ENCODE measurements at regions not wholly inside any gene's neighbourhood (a gene's known extent, or its start where the extent isn't known, plus 50 kb on each side); places are given as distances from the start of the nearest gene placed in this dataset.
"Not testable (repeated sequence)": the region's sequence is repeated elsewhere in the genome, so short reads cannot be mapped to it uniquely, and the experiment has no call there.

DNA sequence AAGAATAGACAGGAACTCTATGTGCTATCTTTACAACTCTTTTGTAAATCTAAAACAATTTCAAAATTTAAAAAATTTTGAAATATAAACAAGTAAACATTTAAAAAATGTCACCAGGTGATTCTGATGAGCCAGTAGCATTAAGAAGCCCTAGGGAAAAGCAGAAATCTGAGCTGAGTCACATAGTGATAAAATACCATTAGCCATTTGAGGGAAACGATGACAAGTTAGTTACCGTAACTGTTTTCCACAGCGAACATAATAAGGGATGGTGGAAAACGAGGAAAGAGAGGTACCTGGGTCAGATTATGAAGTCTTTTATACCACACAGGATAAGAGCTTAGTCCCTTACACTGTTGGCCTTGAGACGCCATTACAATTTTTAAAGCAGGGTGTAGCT is 55.5 kb downstream of the PRR15 start:
- no peak for DNase-seq

- no peak for DNase-seq
Observed at GRCh38 chr7:29619848-29620555, 56.4 kb downstream of the PRR15 start.

- no peak for DNase-seq
Observed at GRCh38 chr7:29620556-29620930, 56.9 kb downstream of the PRR15 start.

DNA sequence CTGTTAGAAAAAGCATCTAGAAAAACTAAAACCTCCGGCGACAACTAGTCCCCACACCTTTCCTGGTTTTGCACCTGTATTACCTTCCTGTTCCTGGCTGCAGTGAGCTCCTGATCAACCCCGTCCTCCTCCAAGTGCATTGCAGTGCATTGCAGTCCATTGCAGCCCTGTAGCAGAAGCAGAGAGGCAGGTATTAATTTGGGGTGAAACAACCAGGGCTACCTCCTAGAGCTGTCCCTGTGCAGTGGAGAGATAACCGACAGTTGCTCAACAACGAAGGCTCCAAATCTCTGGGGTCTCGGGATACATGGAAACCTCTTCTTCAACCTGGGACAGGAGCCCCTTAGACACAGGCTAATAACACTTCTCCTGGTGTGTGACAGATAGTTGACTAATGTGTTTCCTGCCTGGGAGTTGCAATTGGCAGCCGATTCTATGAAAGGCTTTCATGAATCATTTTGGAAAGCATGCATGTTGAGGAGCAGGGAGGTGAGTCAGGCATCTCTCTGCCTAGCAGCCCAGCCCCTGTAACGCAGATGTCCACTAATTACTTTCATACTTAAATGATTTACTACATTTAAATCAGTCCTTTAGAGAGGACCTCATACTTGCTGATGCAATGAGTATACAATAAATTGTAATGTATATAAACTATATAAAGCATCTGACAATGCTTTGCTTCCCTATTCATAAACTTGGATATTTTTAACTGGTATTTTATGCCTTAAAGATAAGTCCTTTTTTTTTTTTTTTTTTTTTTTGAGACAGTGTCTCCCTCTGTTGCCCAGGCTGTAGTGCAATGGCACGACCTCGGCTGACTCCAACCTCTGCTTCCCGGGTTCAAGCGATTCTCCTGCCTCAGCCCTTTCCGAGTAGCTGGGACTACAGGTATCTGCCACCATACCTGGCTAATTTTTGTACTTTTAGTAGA is 59.0 kb downstream of the PRR15 start:
- DNase-seq = peak; percentile 79

DNA sequence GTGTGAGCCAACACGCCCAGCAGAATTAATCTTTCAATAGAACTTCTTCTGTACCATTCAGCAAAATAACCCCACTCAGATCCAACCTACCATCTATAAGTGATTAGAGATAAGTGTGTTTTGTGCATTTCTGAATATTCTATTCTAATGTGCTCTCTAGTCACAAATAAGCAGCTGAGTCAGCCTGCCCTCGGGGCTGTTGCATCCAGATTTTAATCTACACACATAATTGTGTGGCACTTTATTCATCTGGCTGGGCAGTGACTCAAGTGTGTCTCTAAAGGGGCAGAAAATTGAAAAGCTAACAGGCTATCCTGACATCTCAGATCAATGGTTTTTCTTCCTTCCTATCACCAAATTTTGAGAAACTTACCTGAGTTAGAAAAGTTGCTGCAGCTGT is 60.3 kb downstream of the PRR15 start:
- no peak for DNase-seq

GRCh38 chr7:29626730-29627129 is 63.1 kb downstream of the PRR15 start:
- DNase-seq = no peak

DNA sequence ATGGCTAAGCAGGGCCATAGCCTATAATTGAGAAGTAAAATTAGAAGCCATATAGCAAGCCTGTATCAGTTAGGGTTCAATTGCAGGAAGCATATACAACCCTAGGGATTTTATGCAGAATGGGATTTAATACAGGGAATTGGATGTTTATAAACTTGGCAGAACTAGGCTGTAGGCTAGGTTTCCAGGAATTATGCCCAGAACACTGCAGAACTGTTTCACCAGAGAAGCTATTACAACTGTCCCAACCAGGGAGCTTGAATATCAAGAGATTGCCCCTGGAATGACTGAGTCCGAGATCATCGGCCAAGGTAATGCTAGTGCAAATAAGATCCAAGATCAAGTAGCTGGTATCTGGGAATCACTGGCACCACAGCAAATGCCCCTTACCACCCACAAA is 64.0 kb downstream of the PRR15 start:
- no peak for DNase-seq

DNA sequence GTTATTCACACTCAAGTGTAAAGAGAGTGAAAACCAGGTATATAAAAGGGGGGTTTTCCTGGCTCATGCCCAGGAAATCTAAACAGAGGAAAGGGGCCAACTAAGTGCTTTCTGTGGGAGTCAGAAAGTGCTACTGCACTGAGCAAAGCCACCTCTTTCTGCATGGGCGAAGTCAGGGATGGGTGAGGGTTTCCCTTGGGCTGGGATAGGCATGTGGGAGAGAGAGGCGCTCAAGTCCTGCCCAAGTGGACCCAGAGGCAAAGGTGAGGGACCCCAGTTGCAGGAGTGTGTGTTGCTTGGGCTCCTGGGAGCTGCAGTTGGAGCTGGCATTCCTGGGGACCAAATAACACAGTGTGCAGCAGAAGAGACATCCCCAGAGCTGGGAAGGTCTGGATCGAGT is 65.9 kb downstream of the PRR15 start:
- DNase-seq = no peak

DNA sequence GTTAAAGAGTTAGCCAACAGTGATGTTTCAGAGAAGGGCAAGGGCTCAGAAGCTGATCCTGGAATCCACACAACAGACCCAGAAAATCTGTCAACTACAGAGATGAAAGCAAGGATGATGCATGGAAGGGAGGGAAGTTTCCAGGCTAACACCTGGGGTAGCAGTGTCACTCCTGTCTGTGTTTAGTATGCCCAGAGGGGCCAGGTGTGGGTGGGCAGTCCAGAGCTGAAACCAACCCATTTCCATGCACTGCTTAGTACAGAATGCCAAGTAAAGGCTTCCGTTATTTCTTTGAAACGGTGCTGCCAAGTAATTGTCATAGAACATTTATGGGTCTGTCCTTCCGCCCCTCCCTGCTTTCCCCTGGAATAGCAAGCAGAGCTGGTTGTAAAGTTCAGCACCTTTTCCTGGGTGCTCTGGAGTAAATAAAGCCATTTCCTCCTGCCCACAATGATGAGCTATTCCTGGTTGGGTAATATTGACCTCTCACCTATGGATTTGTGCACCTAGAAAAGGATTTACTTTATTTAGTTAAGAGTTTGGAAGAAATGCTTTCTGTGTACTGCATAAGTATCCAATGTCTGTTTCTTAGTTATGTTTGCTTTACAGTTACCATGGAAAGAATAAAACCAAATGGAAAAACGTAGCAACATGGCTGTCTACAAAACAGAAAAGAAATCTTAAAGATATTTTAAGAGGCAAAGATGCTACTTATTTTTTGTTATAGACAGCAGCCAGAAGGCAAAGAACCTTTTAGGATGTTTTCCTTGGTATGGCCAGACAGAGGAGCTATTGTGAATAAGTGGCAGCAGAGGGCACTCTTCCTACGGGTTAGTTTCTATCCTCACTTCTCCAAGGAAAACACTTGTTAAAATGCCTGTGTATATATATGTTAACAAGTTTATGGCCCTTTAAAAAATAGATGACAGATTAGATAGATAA is 71.7 kb downstream of the PRR15 start:
- not testable (repeated sequence) for DNase-seq

GRCh38 chr7:29636009-29636351 is 72.3 kb downstream of the PRR15 start:
- no peak for DNase-seq

- DNase-seq = no peak
Observed at GRCh38 chr7:29637374-29637773, 73.7 kb downstream of the PRR15 start.

DNA sequence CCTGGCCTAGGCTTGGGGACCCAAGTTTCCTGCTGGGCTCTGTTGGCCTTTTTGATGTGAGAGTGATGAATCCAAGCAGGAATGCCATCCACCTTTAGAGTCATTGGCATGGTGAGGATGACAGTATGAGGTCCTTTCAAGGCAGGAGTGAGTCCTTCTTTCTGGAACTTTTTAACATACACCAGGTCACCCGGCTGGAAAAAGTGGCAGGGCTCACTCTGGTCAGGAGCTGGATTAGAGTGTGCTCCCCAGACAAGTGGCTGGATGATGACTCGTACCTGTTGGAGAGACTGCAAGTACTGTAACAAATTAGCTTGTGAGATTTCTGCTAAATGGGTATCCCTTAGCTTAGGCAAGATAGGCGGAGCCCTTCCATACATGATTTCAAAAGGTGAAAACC is 75.2 kb downstream of the PRR15 start:
- peak; percentile 82 for DNase-seq

DNA sequence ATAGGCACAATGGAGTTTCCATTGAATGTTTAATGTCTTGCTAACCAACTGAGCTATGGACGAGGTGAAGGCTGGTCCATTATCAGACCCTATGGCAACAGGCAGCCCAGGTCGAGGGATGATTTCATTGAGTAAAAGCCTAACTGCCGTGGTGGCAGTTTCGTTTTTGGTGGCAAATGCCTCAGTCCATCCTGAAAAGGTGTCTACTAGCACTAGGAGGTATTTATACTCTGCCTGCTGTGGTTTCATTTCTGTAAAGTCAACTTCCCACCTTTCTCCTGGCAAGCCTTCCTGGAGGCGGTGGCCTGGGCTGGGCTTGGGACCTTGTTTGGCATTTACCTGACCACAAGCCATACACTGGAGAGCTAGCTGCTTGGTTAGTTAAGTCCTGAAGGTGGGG is 75.8 kb downstream of the PRR15 start:
- DNase-seq = no peak

DNA sequence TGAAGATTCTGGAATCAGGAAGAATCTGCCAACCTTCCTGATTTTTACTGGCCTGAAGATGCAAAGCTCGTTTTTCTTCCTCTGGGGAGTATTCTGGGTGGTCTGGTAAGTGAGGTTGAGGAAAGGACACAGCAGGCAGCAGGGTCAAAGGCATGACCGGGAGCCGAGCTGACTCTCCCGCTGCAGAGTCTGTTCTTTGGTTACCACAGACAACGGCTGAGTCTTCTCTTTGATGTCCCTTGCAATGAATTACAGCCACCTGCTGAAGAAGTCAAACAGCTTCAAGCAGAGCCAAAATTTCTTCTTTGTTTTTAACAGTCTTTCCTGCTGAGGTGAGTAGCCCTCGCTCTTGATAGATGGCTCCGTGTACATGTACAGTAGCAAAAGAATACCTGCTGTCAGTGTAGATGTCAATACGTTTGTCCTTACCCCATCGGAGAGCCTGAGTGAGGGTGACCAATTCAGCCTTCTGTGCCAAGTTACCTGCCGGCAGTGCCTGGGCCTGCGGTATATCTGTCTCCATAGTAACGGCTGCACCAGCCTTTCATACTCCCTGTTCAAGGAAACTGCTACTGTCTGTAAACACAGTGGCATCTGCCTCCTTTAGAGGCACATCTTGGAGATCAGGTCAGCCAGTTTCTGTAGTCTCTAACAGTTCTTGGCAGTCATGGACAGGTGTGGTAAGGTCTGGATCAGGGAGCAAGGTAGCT is 76.4 kb downstream of the PRR15 start:
- DNase-seq = no peak

- no peak for DNase-seq
Observed at GRCh38 chr7:29641651-29642050, 78.0 kb downstream of the PRR15 start.

DNA sequence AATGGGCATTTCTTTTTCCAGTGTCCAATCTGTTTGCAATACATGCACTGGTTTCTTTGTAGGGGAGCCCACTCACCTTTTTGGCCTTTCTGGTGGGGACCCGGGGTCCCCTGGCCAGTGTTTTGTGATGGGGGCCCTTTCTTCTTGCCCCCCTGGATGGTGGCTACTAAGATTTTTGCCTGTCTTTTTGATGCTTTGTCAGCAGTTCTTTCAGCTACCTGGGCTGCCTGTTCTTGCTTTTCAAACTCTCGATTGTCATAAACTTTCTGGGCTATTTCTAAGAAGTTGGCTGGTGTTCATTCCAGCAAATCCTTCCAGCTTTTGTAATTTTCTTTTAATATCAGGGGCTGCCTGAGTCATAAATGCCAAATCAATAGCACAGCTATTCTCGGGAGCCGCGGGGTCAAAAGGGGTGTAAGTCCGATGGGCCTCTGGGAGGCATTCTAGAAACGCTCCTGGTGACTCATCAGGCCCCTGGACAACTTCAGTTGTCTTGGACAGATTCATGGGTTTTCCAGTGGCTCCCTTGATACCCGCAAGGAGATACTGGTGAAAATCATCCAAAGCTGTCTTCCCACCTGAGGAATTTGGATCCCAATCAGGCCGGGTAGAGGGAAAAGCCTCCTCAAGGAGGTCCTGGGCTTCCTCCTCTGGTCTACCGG is 79.0 kb downstream of the PRR15 start:
- DNase-seq = peak; percentile 82

DNA sequence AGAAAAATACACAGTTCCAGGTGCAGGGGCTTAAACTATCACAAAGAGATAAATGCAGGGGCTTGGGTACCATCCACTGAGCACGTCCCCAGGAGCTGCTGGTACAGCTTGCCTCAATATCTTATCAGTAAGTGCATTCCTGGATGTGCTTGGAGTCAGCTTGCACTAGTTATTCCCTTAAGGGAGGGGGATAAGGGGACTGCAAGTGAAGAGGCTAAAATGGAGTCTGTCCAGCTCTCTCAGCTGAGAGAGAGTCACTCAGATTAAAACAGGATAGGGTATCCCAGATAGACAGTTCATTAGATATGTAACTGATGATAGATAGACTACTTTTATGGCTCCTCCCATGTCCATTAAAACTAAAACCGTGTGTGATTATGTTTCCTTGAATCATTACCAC is 82.5 kb downstream of the PRR15 start:
- not testable (repeated sequence) for DNase-seq

DNA sequence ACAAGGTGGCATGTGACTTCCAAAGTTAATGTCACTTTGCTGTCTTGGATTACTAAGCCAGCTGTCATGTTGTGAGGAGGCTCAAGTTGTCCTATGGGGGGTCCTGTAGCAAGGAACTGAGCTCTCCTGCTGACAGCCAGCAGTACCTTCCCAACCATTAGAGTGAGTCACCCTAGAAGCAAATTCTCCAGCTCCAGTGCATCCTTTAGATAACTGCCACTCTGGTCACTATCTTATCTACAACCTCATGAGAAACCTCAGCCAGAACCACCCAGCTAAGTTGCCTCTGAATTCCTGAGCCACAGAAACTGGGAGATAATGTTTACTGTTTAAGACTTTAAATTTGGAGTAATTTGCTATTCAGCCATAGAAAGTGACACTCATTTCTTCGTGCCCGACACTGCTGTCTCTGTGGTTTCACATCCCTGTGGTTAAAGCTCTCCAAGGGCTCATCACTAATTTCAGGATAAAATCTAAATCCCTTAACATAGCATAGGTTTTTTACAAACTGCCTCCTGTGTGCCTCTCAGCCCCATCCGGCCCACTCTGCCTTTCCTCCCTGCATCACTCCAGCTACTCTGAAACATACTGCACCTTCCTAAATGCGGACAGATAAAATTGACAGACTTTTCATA is 83.5 kb downstream of the PRR15 start:
- peak; percentile 77 for DNase-seq

- not testable (repeated sequence) for DNase-seq
Observed at GRCh38 chr7:29647691-29648210, 84.1 kb downstream of the PRR15 start.

DNA sequence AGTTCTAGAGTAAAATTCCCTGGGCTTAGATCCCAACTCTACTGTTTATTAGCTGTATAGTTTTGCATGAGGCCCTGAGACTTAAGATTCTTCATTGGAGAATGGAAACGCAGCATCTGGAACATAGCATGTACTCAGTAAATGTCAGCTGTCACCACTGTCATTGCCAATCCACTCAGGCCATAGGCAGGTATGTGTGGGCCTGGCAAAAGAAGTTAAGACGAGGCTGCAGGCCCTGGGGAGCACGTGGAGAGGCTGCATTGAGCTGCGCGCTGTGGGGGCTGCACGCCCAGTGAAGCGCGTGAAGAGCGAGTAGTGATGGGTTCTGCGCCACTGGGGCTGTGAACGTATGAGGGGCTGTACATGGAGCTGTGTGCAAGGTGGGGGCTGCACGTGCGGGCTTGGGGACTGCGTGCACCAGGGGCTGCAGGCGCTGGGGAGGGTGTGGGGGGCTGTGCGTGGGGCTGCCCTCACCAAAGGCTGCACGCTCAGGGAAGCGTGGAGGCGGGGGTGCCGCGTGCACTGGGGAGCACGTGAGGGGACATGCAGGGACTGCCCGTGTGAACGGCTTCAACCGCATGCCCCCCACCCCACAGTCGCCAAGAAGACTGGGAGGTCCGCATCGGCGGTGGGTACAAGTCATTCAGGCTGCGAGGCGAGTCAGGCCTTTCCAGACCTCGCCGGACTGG is 85.5 kb downstream of the PRR15 start:
- DNase-seq = no peak

DNA sequence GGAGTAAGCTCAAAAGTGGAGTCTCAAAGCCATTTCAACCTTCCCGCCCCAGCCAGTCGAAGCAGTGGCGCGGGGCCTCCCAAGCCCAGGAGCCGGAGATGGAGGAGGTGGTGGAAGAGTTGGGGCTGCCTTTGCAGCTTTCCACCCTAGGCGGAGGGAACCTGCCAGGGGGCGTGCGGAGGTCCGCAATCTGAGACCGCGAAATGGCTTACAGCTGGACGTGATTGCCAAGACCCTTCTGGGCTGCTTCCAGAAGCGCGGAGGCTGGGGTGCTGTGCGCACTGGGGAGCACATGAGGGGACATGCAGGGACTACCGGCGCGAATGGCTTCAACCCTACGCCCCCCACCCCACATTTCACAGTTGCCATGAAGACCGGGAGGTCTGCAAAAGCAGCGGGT is 86.2 kb downstream of the PRR15 start:
- no peak for DNase-seq
